Amniotic epithelial cell (primary cell): ENCODE measurements at regions not wholly inside any gene's neighbourhood (a gene's known extent, or its start where the extent isn't known, plus 50 kb on each side); places are given as distances from the start of the nearest gene placed in this dataset.

Source experiments
- DNase-seq: peaks from one replicate; pipeline ENCODE4 v3.0.0-alpha.2; 2010; ENCODE audit warnings: low read depth

DNA sequence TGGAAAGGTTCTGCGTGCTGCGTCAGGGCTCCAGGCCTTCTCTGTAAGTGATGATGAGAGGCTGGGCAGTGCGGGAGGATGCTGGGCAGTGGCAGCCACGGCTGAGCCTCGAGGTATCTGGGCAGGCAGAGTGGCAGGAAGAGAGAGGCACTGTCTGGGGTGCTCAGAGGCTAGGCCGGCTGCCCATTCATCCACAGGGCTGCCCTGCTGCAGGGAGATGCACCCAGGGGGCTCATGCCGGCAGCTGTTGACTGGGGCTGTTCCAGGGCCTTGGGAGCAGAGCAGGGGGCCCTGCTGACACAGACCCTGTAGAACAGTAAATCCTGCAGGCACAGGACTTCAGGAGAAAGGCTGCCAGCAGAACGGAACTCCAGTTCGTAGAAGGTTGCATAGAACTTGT, 88.8 kb downstream of the BOD1 start:
- DNase-seq = no peak

DNA sequence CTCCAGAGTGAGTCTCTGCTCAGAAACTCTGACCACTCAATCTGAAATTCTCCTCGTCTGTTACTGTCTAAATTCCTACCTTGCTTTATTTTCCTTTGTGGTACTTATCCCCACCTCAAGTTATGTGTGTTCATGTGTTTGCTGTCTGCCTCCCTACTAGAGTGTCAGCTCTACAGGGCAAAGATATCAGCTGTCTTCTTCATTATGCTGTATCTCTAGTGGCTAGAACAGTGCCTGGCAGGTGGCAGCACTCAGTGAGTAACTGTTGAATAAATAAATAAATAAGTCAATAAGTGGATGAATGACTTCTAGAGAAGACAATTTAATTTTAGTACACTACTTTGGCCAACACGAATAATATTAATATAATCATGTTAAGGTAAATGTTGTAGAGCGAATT, 92.3 kb downstream of the BOD1 start:
- no peak for DNase-seq

DNA sequence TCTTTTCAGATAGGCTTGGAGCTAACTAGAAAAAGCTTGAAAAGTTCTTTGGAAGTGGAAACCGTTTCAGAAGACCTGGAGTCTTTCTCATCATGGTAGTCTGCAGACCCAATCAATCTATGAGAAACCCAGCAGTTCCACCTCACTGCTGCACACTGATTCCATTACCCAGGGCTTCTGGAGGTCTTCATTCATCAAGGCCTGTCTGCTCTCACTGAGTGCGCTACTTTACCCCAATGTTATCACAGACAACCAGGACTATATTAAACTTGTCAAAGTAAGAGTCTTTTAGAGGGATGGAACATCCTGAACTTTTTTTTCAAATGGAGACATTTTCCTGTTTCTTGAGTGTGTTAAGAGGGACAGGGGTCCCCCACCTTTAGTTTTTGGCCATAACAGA, 93.1 kb downstream of the BOD1 start:
- DNase-seq = no peak

GRCh38 chr5:173522518-173522917, 93.9 kb downstream of the BOD1 start:
- no peak for DNase-seq

DNA sequence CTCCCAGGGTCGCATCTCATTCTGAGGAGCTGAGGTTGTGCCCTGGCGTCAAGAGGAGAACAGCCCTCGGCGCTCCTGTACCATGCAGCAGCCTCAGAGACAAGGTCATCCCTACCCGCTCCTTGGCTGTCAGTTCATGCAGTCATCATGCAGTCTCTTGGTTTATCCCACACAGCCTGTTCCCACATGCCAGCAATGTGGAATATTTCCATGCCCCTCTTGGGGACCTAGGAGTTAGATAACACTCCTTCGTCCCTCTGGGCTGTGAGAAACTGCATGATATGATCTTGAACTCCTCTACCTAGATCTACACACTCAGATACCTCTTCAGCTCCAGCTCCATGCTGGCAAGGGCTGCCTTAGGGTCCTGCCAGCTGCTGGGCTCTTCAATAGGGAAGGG, 97.6 kb downstream of the BOD1 start:
- DNase-seq = no peak

GRCh38 chr5:173517648-173518047, 98.8 kb downstream of the BOD1 start:
- DNase-seq = no peak

GRCh38 chr5:173515526-173515925, 100.9 kb downstream of the BOD1 start:
- peak; percentile 96 for DNase-seq

DNA sequence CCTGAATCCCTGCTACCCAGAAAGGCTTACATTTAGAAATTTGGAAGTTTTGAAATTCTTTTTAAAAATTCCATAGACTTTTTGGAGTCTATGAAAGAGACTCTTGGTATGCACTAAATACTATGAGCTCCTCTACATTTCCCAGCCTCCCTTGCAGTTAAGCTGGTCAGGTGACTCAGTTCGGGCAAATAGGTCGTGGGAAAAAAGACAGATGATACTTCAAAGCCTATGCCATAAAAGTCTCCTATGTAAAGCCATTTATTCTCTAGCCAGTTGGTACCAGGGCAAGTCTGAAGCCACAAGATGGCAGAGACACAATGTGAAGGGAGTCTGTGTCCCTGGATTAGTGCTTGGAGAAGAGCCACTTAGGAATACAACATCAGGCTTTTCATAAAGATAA, 101.8 kb downstream of the BOD1 start:
- peak; percentile 30 for DNase-seq

DNA sequence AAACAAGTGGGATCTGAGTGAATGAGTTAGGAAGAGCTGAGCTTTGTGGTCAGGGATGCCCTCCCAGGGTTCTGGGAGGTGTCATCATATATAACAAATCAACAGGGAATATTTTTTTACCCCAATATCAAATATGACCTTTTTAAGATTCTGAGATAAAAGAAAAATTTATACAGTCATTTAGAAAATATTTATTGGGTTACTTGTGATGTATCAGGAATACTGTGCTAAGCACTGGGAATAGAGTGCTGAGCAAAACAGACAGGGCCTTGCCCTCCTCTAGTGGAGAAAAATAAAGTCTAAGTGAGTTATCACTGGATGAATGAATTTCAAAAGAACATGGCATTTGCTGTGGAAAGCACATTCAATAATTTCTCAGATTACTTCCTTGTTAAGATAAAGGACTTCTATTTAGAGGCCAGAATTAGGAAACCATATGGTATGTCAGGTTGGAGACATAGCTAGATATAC, 102.9 kb downstream of the BOD1 start:
- DNase-seq = peak; percentile 84

GRCh38 chr5:173512637-173513435, 103.6 kb downstream of the BOD1 start:
- DNase-seq = peak; percentile 53

GRCh38 chr5:173509060-173509459, 107.4 kb downstream of the BOD1 start:
- DNase-seq = no peak

DNA sequence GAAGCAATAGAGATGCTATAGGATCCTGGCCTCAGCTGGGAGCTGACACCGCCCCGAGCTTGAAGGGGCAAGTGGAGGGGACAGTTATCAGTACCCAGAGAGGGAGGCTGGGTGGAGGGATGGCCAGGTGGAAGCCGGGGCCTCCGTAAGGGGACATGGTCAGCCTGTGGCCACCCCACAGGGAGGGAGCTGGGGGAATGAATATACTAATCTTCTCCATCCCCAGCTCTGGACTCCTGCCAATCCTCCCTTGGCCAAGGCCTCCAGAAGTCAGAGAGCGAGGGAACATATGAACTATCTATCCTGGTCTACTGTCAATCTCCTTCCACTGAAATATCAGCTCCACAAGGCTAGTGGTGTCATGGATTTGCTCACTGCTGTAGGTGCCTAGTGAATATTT, 109.3 kb downstream of the BOD1 start:
- no peak for DNase-seq

DNA sequence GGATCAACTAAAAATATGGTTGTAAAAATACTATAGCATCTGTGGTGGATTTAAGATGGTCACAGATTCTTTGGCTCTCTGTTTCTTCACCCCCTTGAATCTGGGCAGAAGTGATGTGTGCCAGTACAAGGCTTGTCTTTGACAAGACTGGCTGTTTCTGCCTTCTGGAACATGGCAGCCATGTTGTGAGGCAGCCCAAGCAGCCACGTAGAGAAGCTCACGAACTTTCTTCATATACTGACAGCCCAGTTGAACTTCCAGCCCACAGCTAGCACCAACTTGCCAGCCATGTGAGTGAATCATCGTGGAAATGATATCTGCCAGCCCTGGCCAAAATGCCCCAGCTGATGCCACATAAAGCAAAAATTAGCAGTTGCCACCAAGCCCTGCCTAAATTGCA, 110.8 kb downstream of the BOD1 start:
- no peak for DNase-seq

DNA sequence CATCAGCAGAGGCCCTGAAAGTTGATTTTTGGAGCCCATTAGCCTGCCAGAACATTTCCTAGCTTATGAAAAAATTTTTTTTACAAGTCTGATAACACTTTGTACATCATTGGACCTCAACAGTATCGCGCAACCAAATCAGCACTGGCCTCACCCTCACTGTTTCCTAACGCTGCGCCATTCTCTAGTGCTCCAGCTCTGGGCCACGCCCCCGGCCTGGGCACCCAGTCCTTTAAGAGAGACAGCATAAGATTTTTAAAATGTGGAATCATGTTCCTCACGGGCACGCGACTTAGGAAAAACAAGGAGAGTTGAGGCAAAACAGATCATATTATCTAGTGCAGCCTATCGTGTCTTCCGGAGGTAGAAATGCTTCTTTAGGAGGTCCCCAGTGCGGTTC, 114.5 kb downstream of the BOD1 start:
- DNase-seq = no peak

- DNase-seq = peak; percentile 33
These were observed 115.2 kb downstream of the BOD1 start for GRCh38 chr5:173501271-173501670.

GRCh38 chr5:173500213-173500560, 116.3 kb downstream of the BOD1 start:
- no peak for DNase-seq

- DNase-seq = no peak
These were observed 116.8 kb downstream of the BOD1 start for GRCh38 chr5:173499471-173500212.

- peak; percentile 41 for DNase-seq
These were observed 117.5 kb downstream of the BOD1 start for GRCh38 chr5:173498739-173499470.

DNA sequence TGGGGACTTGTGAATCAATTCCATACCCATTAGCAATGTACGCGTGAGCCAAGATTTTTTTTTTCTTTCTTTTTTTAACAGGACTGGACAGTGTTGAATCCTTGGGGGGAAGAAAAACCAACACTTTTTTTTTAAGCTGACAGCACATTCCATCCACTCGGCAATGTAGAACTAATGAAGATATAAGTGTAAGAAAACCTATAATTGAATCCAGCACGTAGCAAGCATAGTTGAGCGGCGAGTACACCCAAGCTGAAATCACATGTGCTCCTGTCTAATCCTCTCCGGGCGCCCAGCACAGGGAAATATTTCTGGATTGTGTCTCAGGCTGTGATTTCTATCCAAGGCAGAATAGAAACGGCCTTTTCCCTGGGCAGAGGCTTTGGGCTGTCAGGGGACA, 118.2 kb downstream of the BOD1 start:
- DNase-seq = peak; percentile 63

DNA sequence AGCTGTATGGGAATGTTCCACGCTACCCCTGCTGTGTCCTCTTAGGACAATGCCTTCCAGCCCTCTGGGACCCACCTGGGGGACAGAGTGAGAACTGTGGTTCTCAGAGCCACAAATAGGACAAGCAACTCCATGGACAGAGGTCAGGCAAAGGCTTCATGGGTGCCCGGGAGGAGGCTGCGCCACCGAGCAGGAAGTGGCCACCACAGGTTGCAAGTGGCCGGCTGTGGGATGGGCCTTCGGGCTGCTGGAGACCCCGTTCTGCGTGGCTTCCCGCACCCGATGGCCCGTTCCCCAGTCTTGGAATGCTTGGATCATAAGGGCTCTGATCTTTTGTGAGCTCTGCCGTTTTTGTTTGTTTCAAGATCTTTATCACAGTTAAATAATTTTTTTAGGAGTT, 118.8 kb downstream of the BOD1 start:
- no peak for DNase-seq

DNA sequence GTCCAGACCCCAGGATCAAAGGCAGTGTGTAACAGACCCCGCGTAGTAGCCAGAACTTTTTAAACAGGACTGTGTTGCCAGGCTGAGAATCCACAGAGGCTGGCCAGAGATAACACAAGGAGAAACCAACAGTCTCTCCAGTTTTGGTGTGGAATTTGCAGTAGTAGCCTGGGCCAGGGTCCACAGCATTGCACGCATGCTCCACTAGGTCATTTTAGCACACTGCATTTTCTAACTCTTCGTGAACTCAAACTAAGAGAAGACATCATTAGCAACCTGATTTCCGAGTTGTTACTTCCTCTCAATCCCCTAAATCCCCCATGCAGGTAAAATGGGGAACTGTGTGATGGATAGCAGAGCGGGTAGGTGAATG, 119.6 kb downstream of the BOD1 start:
- DNase-seq = no peak

- DNase-seq = peak; percentile 58
These were observed 120.1 kb downstream of the BOD1 start for GRCh38 chr5:173496129-173496882.
